Activated CD4-positive, alpha-beta memory T cell treated with anti-CD3 and anti-CD28 coated beads for 36 hours (primary cell): ENCODE measurements at regions not wholly inside any gene's neighbourhood (a gene's known extent, or its start where the extent isn't known, plus 50 kb on each side); places are given as distances from the start of the nearest gene placed in this dataset.

Source experiments
- CTCF ChIA-PET: fragments of 350-600 bp; sonication (Branson Sonifier 250); formaldehyde crosslinking; loops from one replicate; lab custom pipeline; 2021; ENCODE audit warnings: antibody characterized with exemption, inconsistent platforms; lab: Charles Lee
- POLR2A ChIA-PET: fragments of 350-600 bp; sonication (Branson Sonifier 250); formaldehyde crosslinking; loops from one replicate; lab custom pipeline; 2021; ENCODE audit warnings: antibody characterized with exemption; lab: Charles Lee
- DNase-seq: peaks from one replicate; pipeline ENCODE4 v3.0.0-alpha.2; 2020
- H3K27ac Mint-ChIP-seq: one replicate; pipeline ENCODE4 v1.8.0; 2021; ENCODE audit warnings: mixed read lengths
- H3K27me3 Mint-ChIP-seq: one replicate; pipeline ENCODE4 v1.8.0; 2021; ENCODE audit warnings: mixed read lengths
- H3K36me3 Mint-ChIP-seq: one replicate; pipeline ENCODE4 v1.8.0; 2021; ENCODE audit warnings: mixed read lengths
- H3K4me1 Mint-ChIP-seq: one replicate; pipeline ENCODE4 v1.8.0; 2021; ENCODE audit warnings: low read depth, mixed read lengths
- H3K4me3 Mint-ChIP-seq: one replicate; pipeline ENCODE4 v1.8.0; 2021; ENCODE audit warnings: mild to moderate bottlenecking, mixed read lengths
- H3K9me3 Mint-ChIP-seq: one replicate; pipeline ENCODE4 v1.8.0; 2021; ENCODE audit warnings: mixed read lengths
- intact Hi-C: fragments of 100-400 bp; cut with micrococcal nuclease; formaldehyde crosslinking; loops from one replicate; pipeline ENCODE4 v1.15.1; 2023

DNA sequence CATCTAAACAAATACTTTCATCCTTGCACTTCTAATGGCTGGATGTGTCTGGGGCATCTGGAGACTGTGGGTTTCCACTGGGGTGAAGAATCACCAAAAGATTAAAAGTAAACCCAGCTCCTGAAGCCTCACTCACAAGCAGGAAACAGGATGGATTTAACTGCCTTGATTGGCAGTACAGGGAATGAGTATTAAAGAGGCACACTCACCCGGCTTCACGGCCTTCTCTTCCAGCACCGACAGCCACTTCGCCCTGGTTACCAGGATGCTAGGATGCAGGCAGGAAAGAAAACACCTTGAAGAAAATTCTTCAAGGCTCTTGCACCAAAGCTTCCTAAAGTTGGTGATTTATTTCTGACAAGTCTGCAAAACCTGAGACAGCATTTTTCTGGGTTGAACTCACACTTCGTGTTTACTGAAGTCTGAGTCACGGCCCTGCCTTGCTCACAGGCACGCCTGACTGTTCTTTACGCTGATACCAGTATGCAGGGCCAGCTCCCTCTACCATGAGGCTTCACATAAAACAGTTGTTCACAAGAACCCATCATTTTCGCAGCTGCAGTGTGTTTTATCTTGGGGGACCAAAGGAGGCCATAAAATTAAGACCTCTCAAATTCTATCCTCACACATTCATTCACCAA lies 56.5 kb upstream of the ZNF354A start:
- no peaks in the 10 kb centered on the region for H3K36me3 Mint-ChIP-seq
- H3K27ac Mint-ChIP-seq: no peak overlapping the region
- no peaks in the 10 kb centered on the region for H3K4me1 Mint-ChIP-seq
- H3K9me3 Mint-ChIP-seq: no peaks in the 10 kb centered on the region
- CTCF ChIA-PET: no interaction called here
- H3K27me3 Mint-ChIP-seq: peaks cover 2% of the 10 kb centered on the region
- POLR2A ChIA-PET: no interaction called here
- H3K4me3 Mint-ChIP-seq: no peak overlapping the region
- no peak for DNase-seq
- intact Hi-C loops: no loop called here

DNA sequence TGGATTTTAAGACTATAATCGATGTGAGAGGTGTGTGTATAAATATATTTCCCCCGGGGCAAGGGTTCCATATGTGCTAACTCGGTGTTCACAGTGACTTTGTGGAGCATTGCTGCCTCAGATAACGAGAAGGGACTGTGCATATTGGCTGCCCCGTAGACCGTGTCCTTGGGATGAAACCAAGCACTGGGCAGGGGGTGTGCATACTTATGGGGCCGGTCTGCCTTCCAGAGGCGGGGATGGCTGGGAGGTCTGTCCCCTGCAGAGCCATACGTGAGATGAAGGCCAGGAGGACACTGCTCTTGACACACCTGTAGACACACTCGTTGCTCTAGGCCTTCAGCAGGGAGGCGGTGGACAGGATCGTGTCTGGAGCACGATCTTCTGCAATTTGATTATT lies 56.0 kb upstream of the ZNF354A start:
- H3K4me1 Mint-ChIP-seq: no peaks in the 10 kb centered on the region
- DNase-seq: no peak
- ChIA-PET CTCF (no interaction called here), POLR2A (no interaction called here)
- H3K27ac Mint-ChIP-seq: no peak overlapping the region
- H3K9me3 Mint-ChIP-seq: no peaks in the 10 kb centered on the region
- intact Hi-C loops: no loop called here
- H3K27me3 Mint-ChIP-seq: peaks cover 2% of the 10 kb centered on the region
- H3K4me3 Mint-ChIP-seq: no peak overlapping the region
- no peaks in the 10 kb centered on the region for H3K36me3 Mint-ChIP-seq

DNA sequence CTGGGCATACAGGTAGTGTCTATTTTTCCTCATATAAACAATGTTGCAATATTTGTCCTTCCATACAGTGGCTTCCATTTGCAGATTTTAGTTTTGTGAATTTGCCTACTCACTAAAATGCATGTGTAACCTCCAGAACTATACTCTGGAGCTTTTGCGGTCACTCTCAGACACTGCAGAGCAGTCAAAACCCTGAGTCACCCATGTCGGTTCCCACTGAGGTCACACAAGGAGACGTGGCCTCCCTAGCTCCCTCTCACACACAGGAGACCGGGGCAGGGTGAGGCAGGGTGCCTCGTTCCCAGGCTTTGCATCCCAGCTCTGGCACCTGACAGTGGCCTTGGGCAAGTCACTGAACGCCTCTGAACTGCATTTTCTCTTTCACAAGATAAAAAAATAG lies 55.5 kb upstream of the ZNF354A start:
- Mint-ChIP-seq H3K4me3 (no peak overlapping the region), H3K27me3 (peaks cover 2% of the 10 kb centered on the region), H3K36me3 (no peaks in the 10 kb centered on the region), H3K4me1 (no peaks in the 10 kb centered on the region), H3K9me3 (no peaks in the 10 kb centered on the region), H3K27ac (no peak overlapping the region)
- DNase-seq: no peak
- CTCF ChIA-PET: no interaction called here
- POLR2A ChIA-PET: no interaction called here
- intact Hi-C loops: no loop called here

DNA sequence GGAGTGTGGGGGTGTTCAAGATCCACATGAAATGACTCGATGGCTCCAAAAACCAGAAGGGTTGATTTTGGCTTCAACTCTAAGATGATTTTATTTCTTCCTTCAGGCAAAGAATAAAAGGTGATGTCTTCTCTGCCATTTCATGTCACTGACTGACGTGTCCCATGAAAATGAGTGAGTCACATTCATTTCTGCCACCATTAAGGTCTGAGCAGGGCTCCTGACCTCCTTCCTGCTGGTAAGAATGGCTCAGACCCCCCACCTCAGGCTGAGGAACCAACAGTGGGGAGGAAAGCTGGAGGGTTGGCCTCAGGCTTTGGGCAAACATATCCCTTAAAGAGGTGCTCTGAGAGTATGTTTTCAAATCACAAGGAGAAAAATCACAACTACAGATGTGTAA lies 53.9 kb upstream of the ZNF354A start:
- Mint-ChIP-seq H3K9me3 (no peaks in the 10 kb centered on the region), H3K4me1 (no peaks in the 10 kb centered on the region), H3K36me3 (no peaks in the 10 kb centered on the region), H3K27ac (no peak overlapping the region), H3K4me3 (no peak overlapping the region), H3K27me3 (peaks cover 2% of the 10 kb centered on the region)
- CTCF ChIA-PET: no interaction called here
- intact Hi-C loops: no loop called here
- POLR2A ChIA-PET: no interaction called here
- DNase-seq: no peak

DNA sequence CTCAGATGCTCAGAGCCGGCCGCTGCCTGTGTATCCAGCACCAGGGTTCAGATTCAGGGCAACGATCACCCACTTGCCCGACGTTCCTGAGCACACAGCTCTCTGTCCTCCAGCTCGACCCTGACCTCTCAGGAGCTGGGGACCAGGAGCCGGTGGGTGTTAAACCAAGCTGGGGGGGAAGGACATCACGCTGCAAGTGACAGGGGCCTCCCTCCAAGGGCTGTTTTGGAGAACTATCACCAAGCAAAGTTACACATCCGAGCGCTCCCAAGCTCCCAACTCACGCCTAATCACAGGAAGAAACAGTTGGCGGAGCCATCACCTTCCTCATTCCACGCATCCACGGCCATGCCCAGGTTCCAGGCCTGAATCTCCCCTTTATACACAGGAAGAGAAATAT lies 51.5 kb upstream of the ZNF354A start:
- Mint-ChIP-seq H3K9me3 (no peaks in the 10 kb centered on the region), H3K4me3 (no peak overlapping the region), H3K36me3 (no peaks in the 10 kb centered on the region), H3K27ac (no peak overlapping the region), H3K4me1 (no peaks in the 10 kb centered on the region), H3K27me3 (peaks cover 2% of the 10 kb centered on the region)
- no peak for DNase-seq
- ChIA-PET CTCF (no interaction called here), POLR2A (no interaction called here)
- intact Hi-C loops: no loop called here

DNA sequence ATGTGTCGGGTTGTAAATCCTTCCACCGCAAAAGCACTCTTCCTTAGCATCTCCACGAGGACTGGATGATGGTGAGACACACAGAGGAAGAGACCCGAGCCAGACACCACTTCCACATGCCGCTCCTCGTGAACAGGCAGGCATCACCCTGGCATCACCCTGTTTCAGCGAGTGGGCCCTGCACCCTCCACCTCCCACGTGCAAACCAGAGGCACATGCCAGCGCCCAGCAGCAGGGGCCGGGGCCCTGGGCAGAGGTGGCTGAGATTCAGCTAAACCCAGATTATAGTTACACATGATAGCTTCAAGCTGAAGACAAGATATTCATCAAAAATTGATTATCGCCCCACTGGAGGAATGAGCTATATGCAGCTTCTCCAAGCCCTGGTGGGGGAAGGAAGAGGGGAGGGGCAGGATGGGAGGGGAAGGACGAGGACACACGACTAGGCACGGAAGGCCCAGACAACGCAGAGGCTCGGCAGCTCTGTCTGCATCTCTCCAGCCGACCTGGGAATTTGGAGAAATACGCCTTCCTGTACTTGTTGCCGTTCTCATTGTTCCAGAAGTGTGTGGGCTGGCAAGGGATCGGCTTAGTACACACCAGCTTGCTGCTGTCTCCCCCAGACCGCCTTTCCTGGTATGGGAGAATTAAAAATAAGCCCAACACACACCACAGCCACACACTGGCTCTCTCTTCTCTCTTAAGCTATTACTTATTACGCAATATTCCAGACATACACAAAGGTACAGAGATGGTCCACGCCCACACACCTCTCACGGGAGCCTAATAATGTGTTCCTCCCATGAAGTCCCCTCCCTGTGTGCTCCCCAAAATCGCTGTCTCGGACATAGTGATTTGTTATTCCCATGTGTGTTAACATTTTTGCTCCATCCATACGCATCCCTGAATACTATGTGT lies 50.4 kb upstream of the ZNF354A start:
- ChIA-PET POLR2A (no interaction called here), CTCF (no interaction called here)
- Mint-ChIP-seq H3K4me3 (no peak overlapping the region), H3K27me3 (peaks cover 2% of the 10 kb centered on the region), H3K36me3 (no peaks in the 10 kb centered on the region), H3K9me3 (no peaks in the 10 kb centered on the region), H3K4me1 (no peaks in the 10 kb centered on the region), H3K27ac (no peak overlapping the region)
- DNase-seq: no peak
- intact Hi-C loops: no loop called here
